GM21515 (cell line): ENCODE measurements at regions not wholly inside any gene's neighbourhood (a gene's known extent, or its start where the extent isn't known, plus 50 kb on each side); places are given as distances from the start of the nearest gene placed in this dataset.
"Not testable (repeated sequence)": the region's sequence is repeated elsewhere in the genome, so short reads cannot be mapped to it uniquely, and the experiment has no call there.

ENCODE experiments used
- ATAC-seq: cut with Tn5 transposase; IDR thresholded peaks from one replicate; pipeline ENCODE4 v1.9.1; 2021; ENCODE audit not compliant: unreplicated experiment

GRCh38 chr5:101664071-101664791 lies 631.9 kb downstream of the SLCO4C1 start:
- no peak for ATAC-seq

- no peak for ATAC-seq
Observed at GRCh38 chr5:101663543-101663942, 632.5 kb downstream of the SLCO4C1 start.

GRCh38 chr5:101662263-101662662 lies 633.8 kb downstream of the SLCO4C1 start:
- no peak for ATAC-seq

- ATAC-seq: no peak
Observed at GRCh38 chr5:101658433-101658832, 637.7 kb downstream of the SLCO4C1 start.

GRCh38 chr5:101653996-101654395 lies 642.1 kb downstream of the SLCO4C1 start:
- ATAC-seq: no peak

DNA sequence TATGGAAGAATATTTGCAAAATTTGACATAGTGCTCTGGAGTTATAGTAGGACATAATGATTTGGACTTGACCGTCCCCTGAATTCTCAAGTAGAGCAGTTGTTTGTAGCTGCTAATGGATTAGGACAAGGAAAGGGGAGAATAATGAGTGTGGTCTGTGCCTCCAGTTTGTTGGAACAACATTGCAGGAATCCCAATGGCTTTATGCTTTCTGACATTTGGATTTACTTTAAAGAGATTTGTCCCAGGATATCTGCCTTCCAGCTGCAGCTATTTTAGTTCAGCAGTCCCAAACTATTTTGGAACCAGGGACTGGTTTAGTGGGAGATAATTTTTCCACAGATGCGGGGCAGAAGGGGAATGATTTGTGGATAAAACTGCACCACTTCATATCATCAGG lies 648.2 kb downstream of the SLCO4C1 start:
- ATAC-seq: no peak

DNA sequence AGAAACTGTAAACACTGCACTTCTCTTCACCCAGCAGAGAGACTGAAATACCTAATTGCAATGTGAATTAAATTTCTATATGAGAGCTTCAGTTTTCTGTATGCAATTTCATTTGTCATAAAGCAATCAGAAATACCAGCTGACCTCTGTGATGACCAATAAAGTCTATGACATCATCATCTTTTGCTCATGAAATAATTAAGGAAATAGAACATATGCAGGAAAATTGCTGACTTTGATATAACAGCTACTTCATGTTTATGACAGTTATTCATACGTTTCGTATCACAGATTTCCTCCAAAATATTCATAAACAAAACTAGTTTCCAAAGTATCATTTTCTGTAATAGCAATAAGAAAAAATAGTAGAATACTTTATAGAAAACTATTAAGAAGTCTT lies 652.3 kb downstream of the SLCO4C1 start:
- no peak for ATAC-seq

DNA sequence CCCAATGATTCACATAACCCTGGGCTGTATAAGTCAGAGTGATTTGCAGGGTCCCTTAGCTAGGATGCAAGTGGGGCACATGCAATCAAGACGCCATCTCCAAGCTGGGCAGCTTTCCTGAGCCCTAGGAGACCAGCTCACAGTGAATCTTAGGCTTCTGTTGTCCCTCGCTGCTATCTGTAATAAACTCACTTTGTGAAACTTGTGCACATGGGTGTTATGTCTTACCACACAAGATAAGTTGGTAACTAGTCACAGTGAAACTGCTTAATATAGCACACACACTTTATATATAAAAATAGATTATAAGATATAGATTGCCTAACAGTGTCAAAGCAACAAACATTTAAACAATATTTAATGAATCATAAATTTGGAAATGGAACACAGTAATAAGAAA lies 658.5 kb downstream of the SLCO4C1 start:
- no peak for ATAC-seq

GRCh38 chr5:101627770-101628169 lies 668.3 kb downstream of the SLCO4C1 start:
- ATAC-seq: not testable (repeated sequence)

DNA sequence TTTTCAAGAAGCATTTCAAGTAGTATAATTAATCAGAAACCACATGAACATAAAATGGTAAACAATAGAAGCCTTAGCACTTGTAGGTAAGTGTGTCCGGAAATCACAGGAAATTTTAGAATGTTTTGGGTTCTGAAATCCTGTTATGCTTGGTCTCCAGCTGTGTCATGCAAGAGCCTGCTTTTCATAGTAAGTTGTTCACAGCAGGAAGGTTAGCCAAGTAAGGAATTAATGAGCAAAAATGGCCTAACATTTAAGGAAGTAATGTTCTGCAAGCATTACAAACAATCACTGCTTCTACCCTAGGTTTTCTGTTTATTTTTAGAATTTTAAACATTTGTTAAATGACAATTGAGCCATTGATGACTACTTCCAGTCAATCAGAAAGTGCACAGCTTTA lies 669.5 kb downstream of the SLCO4C1 start:
- ATAC-seq: no peak

- no peak for ATAC-seq
Observed at GRCh38 chr5:101611039-101611438, 685.0 kb downstream of the SLCO4C1 start.

DNA sequence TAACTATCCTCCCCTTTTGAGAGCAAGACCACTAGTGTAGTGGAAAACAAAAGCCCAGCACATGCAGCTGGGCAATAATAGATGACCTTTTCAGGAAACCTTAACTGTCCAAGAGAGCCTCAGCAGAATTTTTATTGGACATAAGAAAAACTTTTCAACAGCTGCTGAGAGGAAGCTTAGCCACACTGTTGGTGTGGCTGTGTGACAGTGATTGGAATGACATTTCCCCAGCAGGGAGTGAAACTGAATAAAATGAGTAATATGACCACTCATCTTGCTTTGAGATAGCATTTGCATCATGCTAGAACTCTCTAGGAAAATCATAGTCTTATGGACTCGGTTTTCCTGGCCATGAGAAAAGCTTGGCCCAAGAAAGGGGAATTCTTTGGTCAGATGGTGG lies 687.8 kb downstream of the SLCO4C1 start:
- ATAC-seq: no peak

DNA sequence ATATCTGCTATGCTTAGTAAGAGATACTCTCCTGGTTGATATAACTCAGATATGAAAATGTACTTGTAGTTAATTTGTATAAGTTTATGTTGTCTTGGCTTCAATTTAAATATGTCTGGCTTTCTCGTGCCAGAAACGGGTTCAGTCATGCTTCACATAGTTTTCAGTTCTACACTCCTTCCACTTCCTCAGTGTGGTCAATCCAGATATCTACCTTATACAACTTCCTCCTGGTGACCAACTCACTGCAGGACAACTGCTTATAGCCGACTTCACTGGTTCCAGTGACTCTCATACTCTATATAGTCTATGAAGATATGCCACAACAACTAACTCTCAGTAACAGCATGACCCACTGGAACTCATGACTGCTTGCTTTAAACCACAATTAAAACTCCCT lies 690.4 kb downstream of the SLCO4C1 start:
- no peak for ATAC-seq

DNA sequence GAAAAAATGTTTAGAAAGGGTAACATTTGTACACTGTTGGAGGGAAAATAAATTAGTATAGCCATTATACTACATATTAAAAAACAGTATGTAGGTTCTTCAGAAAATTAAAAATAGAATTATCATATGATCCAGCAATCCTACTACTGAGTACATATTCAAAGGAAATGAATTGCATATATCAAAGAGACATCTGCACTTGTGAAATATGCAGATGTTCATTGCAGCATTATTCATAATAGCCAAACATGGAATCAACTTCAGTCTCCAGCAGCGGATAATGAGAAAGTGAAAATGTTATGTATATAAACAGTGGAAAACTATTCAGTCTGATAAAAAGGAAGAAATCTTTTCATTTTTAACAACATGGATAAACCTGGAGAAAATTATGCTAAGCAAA lies 695.5 kb downstream of the SLCO4C1 start:
- ATAC-seq: no peak

DNA sequence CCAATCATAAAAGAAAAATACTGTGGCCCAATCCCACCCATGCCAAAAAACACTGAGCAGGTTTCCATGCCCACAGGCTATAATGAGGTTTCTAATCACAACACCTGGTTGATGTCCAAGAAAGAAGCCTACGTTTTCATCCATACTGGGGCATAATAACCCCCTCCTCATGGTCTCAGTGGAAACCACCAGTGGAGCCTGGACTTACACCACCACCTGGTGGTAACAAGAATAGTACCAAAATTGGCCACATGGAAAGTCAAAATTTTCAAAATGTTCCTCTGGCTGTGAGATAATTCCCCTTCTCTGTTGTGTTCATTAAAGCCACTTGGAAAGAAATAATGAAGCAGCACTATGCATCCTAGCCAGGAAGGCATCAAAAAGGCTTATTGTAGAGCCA lies 687.3 kb upstream of the ST8SIA4 start:
- no peak for ATAC-seq

GRCh38 chr5:101585366-101585765 lies 682.3 kb upstream of the ST8SIA4 start:
- ATAC-seq: no peak

DNA sequence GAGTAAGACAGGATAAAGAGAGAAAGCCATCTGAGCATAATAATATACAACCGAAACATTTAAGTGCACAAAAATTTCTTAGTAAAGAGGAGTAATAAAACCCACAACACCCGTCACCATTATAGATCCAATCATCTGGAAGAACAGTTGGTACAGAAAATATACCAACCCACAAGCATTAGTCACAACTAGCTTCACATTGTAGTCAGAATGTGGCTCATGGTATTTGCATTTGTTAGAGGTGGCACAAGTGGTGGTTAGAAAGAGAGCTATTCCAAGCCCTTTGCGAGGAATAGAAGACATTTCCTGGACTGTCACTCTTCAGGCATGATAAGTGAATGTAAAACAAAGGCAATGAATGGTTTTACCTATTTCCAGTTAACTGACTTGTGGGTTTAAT lies 677.5 kb upstream of the ST8SIA4 start:
- ATAC-seq: no peak

GRCh38 chr5:101574017-101574416 lies 670.9 kb upstream of the ST8SIA4 start:
- no peak for ATAC-seq

- no peak for ATAC-seq
Observed at GRCh38 chr5:101561018-101561417, 657.9 kb upstream of the ST8SIA4 start.

- ATAC-seq: no peak
Observed at GRCh38 chr5:101543780-101544179, 640.7 kb upstream of the ST8SIA4 start.

- no peak for ATAC-seq
Observed at GRCh38 chr5:101539315-101539714, 636.2 kb upstream of the ST8SIA4 start.

- no peak for ATAC-seq
Observed at GRCh38 chr5:101535626-101536025, 632.5 kb upstream of the ST8SIA4 start.

DNA sequence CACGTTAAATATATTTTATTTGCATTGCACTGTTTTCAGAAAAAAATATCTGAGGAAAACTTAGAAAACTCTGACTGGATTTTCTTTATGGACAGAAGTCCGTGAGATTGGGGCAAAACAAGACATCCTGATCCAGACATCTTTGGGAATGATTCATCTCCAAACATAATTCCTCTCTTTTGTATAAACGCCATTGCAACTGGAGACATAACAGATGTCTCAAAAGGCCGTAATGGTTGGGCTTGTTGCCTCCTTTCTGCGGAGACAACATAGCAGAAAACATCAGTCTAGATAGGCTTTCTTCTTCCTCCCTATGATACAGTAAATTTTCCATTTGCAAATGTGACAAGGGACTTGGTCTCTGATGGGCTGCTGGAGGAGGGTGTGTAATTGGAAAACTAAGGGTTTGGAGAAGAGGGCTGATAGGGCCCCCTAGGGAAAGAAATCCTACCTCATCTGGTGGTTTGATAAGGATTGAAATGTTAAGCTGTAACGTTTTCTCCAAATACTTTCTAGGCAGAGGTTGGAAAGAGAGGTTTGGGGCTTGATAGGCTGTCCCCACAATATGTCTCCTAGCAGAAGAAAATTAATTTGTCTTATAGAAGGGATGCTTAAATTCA lies 631.5 kb upstream of the ST8SIA4 start:
- ATAC-seq: no peak
